Skin epidermis (tissue), 12 donors: ENCODE measurements at regions not wholly inside any gene's neighbourhood (a gene's known extent, or its start where the extent isn't known, plus 50 kb on each side); places are given as distances from the start of the nearest gene placed in this dataset.
"Not testable (repeated sequence)": the region's sequence is repeated elsewhere in the genome, so short reads cannot be mapped to it uniquely, and the experiment has no call there.

Experiments used
- H3K27ac ChIP-seq, 21 experiments: fragments of 200-600 bp; sonication (generic) in 11 of 21; one replicate each; pipeline ENCODE4 v1.5.0; 2020; ENCODE audit warnings: mild to moderate bottlenecking in 3 of 21, inconsistent platforms in 2 of 21, moderate library complexity in 2 of 21
- H3K4me3 ChIP-seq, 7 experiments: fragments of 200-600 bp; sonication (generic) in 2 of 7; one replicate each; pipeline ENCODE4 v1.5.0; 2020; ENCODE audit warnings: inconsistent platforms in 2 of 7, mild to moderate bottlenecking in 2 of 7, moderate library complexity in 1 of 7

GRCh38 chr10:25707572-25707971, 226.5 kb upstream of the MYO3A start:
- Histone ChIP-seq H3K4me3 (no peak overlapping the region), H3K27ac (no peak overlapping the region)

- no peak overlapping the region for H3K4me3 ChIP-seq
- no peak overlapping the region for H3K27ac ChIP-seq
Measured at GRCh38 chr10:25707976-25708671, 225.9 kb upstream of the MYO3A start.

- Histone ChIP-seq H3K4me3 (no peak overlapping the region), H3K27ac (no peak overlapping the region)
Measured at GRCh38 chr10:25713894-25714240, 220.2 kb upstream of the MYO3A start.

DNA sequence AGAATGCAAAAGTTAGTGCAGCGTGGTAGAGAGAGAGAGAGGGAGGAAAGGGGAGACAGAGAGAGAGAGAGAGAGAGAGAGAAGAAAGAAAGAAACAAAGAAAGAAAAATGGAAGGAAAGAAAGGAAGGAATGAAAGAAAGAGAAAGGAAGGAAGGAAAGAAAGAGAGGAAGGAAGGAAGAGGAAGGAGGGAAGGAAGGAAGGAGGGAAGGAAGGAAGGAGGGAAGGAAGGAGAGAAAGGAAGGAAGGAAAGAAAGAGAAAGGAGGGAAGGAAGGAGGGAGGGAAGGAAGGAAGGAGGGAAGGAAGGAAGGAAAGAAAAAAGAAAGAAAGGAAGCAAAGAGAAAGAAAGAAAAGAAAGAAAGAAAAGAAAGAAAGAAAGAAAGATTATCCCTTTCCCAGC, 209.8 kb upstream of the MYO3A start:
- H3K4me3 ChIP-seq, result no peak overlapping the region
- no peak overlapping the region for H3K27ac ChIP-seq

- Histone ChIP-seq H3K27ac (no peak overlapping the region), H3K4me3 (no peak overlapping the region)
Measured at GRCh38 chr10:25725917-25726716, 207.9 kb upstream of the MYO3A start.

DNA sequence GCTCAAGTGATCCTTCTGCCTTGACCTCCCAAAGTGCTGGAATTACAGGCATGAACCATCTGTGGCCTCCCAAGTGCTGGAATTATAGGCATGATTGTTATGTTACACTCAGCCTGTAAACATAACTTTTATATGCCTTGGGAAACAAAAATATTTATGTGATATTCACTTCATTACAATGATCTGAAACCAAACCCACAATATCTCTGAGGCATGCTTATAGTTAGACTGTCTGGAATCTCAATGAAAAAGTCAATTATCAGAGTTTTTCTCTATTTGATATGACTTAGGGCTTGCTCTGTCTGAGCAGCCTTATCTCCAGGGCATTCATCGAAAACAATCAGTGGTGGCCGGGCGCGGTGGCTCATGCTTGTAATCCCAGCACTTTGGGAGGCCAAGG, 195.3 kb upstream of the MYO3A start:
- Histone ChIP-seq H3K27ac (no peak overlapping the region), H3K4me3 (no peak overlapping the region)

GRCh38 chr10:25743832-25744231, 190.2 kb upstream of the MYO3A start:
- H3K27ac ChIP-seq, result no peak overlapping the region
- H3K4me3 ChIP-seq, result no peak overlapping the region

DNA sequence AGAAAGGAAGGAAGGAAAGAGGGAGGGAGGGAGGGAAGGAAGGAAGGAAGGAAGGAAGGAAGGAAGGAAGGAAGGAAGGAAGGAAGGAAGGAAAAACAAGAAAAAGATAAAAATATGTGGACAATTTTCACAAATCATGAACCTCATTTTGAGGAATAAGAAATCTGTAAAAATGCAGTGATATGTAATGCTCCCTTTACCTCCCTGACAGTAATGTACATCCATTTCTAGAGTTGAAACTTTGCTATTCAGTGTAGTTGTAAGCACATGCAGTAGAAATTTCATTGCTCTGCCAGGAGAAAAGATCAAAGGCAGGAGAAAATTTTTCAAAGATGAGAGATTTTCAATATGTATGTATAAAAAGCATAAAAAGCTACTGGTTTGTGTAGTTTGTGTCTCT, 189.5 kb upstream of the MYO3A start:
- Histone ChIP-seq H3K4me3 (no peak overlapping the region), H3K27ac (no peak overlapping the region)

- Histone ChIP-seq H3K4me3 (no peak overlapping the region), H3K27ac (no peak overlapping the region)
Measured at GRCh38 chr10:25745976-25746375, 188.1 kb upstream of the MYO3A start.

DNA sequence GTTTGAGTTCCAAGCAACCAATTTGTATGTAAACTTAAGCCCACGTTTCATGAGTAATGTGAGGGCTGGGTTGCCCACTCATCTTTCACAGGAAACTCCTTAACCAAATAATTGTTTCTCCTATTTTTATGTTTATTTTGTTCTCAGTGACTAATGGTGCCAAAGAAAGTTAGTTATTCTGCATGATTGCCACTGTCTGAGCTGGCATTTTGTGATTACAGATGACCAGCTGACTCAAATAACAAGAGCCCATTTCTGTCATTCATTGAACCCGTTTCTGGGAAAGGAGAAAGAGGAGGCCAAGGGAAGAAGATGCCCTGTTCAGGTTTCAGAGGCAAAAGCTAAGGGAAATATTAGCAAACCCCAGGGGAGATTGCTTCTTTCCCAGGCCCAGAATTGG, 186.9 kb upstream of the MYO3A start:
- Histone ChIP-seq H3K4me3 (no peak overlapping the region), H3K27ac (no peak overlapping the region)

- Histone ChIP-seq H3K4me3 (no peak overlapping the region), H3K27ac (no peak overlapping the region)
Measured at GRCh38 chr10:25748509-25748908, 185.5 kb upstream of the MYO3A start.

DNA sequence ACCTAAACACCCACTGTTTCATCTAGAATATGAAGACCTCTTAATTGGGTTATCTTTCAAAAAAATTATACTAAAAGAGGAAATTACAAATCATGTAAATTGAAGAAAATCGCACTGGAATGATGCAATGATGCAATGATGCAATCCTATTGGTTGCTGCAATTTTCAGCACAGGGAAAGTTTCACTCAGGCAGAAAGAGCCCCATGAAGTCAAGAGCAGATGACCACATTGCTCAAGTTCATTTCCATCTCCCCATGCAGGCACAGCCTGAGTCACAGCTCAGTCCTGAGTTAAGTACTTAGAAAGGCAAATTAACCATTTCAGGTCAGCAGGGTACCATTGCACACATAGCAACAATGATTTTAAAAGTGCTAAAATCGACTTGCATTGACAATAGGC, 180.3 kb upstream of the MYO3A start:
- Histone ChIP-seq H3K4me3 (no peak overlapping the region), H3K27ac (no peak overlapping the region)

GRCh38 chr10:25755874-25756273, 178.2 kb upstream of the MYO3A start:
- H3K4me3 ChIP-seq, H3K27ac ChIP-seq: not testable (repeated sequence)

DNA sequence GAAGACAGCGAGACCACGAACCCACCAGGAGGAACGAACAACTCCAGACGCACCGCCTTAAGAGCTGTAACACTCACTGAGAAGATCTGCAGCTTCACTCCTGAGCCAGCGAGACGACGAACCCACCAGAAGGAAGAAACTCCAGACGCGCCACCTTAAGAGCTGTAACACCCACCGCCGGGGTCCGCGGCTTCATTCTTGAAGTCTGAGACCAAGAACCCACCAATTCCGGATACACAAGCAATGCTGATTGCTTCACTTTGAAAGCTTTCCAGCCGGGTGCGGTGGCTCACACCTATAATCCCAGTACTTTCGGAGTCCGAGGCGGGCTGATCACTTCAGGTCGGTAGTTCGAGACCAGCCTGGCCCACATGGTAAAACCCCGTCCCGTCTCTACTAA, 177.2 kb upstream of the MYO3A start:
- no peak overlapping the region for H3K27ac ChIP-seq

DNA sequence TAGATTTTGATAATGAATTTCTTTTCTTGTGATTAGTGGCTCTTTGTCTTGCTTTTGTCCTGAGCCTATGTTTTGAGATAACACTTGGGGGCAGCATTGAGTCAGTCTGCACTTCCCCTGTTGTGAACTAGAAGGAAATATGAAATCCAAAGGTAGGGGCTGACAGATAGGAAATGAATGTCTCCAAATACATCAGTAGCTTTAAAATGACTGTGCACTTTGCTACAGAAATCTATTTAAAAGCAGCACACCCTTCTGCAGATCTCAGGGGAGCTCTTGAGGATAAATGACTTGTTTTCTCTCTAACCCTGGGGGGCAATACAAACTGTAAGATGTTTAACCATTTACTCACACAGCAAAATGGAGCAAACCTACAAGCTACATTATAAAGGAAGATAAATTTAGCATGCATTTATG, 176.0 kb upstream of the MYO3A start:
- Histone ChIP-seq H3K27ac (no peak overlapping the region), H3K4me3 (no peak overlapping the region)

More for the DNA sequence above, 177.2 kb upstream of the MYO3A start:
- no peak overlapping the region for H3K4me3 ChIP-seq

- H3K4me3 ChIP-seq, result no peak overlapping the region
- no peak overlapping the region for H3K27ac ChIP-seq
Measured at GRCh38 chr10:25758511-25758910, 175.5 kb upstream of the MYO3A start.

DNA sequence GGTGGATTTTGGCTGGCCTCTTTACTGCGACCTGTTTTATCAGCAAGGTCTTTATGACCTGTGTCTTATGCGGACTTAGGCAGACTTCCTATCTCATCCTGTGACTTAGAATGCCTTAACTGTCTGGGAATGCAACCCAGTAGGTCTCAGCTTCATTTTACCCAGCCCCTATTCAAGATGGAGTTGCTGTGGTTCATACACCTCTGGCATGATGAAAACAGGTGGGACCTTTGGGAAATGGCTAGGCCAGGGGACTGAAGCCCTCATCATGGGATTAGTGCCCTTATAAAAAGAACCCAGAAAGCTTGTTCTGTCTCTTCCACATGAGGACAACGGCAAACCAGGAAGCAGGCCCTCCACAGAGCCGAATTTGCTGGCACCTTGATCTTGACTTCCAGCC, 172.1 kb upstream of the MYO3A start:
- Histone ChIP-seq H3K27ac (no peak overlapping the region), H3K4me3 (no peak overlapping the region)

DNA sequence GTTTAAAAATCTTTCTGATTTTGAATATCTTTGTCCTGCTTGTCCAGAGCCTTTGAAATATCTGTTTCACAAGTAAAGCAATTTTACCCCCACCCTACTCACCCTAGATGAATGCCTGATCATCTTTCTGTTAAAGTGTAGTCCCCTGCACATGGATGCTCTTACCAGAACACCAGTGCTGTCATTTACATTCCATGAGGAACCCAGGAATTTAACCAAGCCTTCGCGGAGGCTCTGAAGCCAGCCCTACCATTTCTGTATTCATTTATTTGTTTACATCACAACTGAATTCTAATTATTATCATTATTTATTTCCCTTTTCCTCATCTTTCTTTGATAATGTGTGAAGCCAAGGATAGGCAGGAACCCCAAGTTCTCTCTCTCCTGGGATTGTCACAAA, 167.8 kb upstream of the MYO3A start:
- Histone ChIP-seq H3K4me3 (no peak overlapping the region), H3K27ac (no peak overlapping the region)

DNA sequence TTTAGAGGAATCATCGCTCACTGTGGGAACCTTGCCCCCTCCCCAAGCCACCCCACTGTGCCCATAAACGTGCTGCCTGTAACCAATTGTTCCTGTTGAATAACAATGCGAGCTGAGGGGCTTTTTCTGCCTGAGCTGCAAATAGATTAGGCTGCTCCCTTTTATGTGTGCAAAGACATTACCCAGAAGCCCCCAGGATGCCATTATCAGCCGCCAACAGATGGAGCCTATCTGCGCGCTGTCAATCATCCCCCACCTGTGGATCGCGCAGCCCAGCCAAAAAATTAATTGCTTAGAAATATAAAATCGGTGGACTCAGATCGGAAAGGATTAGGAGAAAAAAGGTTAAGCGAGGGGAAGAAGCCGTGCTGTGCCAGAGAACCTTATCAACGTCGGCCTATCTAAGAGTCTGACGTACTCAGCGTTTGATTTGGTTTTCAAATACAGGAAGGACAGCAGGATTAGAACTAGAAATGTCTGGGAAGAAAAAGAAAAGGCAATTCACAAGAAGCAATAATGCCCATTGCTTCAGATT, 167.3 kb upstream of the MYO3A start:
- no peak overlapping the region for H3K4me3 ChIP-seq
- H3K27ac ChIP-seq, result no peak overlapping the region

GRCh38 chr10:25768167-25768566, 165.9 kb upstream of the MYO3A start:
- H3K4me3 ChIP-seq, result no peak overlapping the region

DNA sequence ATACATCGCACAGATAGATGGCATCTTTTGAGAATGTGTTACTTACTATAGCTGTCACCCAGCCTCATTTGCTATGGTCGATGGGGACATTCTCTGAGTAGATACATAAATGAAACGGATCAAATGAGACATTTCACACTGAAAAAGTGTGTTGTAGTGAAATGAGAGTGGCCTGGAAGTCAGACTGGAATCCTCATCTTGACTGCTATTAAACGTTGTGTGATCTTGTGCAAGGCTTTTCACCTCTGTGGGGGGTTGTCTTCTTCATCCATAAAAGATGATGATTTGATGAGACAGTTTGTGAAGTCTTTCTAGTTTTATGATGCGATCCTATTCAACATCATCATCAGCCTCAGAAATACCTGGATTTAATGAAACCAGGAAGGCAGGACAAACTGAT, 155.4 kb upstream of the MYO3A start:
- H3K4me3 ChIP-seq, result no peak overlapping the region
- H3K27ac ChIP-seq, result no peak overlapping the region

More at GRCh38 chr10:25768167-25768566, 165.9 kb upstream of the MYO3A start:
- no peak overlapping the region for H3K27ac ChIP-seq
